HG02938 (cell line): ENCODE measurements at regions not wholly inside any gene's neighbourhood (a gene's known extent, or its start where the extent isn't known, plus 50 kb on each side); places are given as distances from the start of the nearest gene placed in this dataset.
A peak's percentile ranks its signal among the peaks of the same experiment; 100 is the strongest.
"Not testable (repeated sequence)": the region's sequence is repeated elsewhere in the genome, so short reads cannot be mapped to it uniquely, and the experiment has no call there.

Source experiments
- ATAC-seq: cut with Tn5 transposase; IDR thresholded peaks from one replicate; pipeline ENCODE4 v1.9.1; 2021; ENCODE audit warnings: mild to moderate bottlenecking, moderate library complexity; ENCODE audit not compliant: unreplicated experiment

DNA sequence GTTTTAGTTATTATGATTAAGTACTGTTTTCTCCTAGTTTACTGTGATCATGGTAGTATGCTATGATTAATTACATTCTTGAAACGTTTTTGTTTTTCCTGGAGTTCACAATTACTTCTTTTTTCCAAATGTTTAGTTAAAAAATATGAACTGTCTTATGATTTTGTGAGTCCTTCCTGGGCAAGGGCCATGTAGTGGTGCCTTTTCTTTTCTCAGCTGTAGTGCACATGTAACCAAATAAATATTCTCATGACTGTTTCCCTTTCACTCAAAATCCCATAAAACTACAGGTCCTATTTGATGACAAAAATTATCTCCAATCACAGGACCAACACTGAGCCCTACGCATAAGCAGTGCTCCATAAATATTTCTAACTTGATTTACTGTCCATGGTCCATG, 118.9 kb upstream of the EGR2 start:
- no peak for ATAC-seq

DNA sequence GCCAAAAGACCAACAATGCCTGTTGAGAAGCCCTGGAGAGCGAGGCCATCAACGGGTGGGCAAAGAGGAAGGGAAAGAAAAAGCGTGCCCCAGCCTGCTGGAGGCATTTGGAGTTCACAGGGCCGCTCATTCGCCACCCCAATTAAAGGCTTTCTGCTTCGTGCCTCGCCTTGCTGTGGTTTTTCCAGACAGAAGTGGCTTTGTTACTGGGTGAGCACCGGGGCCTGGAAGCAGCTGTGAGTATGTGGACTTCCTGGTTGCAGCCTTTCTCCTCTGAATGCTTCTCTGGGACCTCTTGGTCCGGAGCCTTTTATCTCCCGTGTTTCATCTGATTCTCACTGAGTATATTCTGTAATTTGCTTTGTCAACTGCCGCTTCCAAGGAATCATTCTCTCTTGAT, 118.1 kb upstream of the EGR2 start:
- ATAC-seq = no peak

DNA sequence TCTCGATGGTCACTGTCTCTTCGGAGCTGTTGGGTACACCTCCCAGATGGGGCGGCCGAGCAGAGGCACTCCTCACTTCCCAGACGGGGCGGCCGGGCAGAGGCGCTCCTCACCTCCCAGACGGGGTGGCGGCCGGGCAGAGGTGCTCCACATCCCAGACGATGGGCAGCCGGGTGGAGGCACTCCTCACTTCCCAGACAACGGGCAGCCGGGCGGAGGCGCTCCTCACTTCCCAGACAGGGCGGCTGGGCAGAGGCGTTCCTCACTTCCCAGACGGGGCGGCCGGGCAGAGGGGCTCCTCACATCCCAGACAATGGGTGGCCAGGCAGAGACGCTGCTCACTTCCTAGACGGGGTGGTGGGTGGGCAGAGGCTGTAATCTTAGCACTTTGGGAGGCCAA, 112.6 kb upstream of the EGR2 start:
- ATAC-seq = not testable (repeated sequence)

DNA sequence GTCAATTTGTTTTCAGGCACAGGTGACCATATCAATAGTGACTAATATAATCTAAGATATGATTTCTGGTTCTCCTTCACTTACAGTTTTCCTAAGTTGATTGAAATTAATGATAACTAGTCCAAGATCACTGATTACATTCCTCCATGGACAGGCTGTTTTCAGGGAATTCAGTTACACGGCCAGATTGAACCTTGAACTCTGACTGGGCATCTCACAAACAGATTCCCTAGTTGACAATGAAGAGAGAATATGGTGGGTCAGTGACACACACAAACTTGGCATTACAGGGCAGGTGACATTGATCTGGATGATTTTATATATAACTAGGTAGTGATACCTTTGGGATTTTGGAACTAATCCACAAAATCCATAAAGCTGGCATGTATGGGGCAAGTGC, 110.2 kb upstream of the EGR2 start:
- no peak for ATAC-seq

DNA sequence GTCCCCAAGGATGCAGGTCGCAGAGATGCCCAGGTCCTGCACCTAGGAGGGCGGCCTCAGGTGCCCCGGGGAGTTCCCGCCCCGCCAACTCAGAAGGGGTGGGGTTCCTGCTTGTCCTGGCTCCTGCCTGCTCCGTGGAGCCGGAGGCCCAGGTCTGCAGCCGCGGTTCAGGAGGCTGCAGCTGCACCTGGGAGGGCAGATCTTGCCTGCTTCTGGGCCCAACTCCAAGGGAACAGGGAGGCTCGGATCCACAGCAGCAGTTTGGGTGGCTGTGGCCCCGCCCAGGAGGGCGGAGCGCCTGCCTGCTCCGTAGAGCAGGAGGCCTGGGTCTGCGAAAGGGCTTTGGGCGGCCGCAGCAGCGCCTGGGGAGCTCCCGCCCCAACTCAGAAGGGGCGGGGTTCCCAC, 108.2 kb upstream of the EGR2 start:
- ATAC-seq = no peak

DNA sequence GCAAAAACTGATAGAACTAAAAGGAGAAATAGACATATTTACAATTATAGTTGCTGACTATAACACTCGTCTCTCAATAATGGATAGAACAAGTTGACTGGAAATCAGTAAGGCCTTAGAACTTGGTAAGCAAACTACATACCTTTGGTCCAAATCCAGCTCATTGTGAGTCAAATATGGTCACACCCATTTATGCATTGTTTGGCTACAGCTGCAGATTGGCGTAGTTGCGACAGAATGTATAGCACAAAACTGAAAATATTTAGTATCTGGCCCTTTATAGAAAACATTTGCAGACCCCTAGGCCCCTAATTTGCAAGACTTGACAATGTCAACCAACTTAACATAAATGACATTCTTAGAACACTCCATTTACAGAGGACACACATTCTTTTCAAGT, 103.6 kb upstream of the EGR2 start:
- no peak for ATAC-seq

DNA sequence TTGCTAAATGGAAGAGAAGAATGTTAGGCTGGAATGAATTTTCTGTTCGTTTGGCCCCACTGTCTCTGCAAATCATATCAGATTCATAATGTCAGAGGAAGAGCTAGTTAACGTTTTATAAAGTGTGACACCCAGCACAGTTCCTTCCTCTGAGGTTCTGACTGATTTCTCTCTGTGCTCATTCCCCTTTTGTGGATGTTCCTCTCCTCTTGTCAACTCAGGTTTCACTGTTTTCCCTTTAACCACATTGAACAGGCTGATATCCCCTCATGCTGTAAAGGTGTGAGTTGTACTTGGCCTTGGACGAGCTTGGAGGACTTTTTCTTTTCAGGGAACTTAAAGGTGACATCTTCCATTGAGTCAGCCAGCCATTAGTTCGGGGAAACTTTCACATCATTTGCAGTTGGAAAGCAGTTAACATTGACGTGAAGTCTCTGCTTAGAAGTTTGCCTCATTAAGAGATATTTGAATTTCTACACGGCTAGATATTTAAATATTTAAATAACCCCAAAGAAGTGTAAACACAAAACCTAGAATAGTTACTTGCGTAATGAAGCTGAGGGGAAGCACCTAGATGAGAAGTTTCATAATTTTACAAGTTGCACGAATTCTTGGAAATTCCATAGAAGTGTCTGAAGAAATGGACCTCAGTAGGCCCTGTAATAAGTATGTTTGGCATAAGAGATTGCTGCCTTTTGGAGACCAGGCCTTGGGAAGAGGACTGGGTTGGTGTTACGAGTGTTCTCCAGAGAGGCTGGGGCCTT, 101.5 kb upstream of the EGR2 start:
- ATAC-seq = no peak

DNA sequence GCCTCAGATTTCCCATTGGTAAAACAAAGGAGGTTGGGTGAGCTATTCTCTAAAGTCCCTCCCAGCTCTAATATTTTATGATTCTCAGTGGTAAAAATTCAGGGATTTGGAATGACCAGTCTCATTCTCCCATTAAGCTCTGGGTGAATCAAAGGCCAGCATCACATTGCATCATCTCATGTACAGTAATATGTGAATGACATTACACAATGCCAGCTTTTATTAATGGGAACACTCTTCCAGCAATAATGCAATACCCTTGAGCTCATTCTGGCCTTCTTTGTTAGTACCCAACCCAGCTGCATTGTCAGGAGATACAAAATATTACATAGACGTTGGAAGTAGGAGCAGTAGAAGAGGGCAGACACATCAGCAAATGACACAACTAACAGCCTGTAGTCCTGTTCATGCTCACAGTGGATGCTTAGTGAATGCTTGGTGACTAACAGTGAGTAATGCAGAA, 100.0 kb upstream of the EGR2 start:
- no peak for ATAC-seq

DNA sequence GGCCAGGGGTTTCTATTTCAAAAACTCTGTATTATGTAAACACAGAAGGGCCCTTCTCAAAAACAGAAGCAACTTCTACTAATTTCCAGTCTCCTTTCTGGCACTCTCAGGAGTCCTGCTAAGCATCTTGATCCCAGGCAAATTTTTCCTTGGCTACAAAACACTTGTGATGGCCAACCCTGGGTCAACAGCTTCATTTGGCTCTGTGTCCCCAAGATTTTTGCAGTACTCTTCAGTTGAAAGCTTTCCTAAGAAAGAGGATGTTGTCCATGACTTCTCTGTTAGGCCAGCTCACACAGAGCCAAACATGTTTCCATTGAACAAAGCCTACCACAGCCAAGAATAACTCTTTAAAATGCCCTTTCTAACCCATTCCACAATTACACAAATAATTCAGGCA, 99.0 kb upstream of the EGR2 start:
- ATAC-seq = no peak

DNA sequence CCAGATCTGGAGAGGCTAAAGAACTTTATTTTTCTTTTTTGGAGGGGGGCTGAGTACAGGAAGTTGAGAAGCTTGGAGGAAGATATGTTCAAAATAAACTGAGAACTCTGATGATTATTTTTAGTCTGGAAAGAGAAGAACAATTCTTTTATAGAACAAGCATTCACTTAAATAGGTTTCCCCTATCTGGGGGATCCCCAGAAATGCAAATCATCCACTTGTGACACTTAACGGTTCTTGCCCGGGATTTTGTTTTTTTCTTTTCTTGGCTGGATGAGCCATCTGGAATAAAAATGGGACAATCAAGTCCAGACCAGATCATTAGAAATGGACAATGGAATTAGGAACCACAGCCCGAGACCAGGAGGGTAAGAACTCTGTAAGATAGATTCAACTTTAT, 95.9 kb upstream of the EGR2 start:
- ATAC-seq = no peak

DNA sequence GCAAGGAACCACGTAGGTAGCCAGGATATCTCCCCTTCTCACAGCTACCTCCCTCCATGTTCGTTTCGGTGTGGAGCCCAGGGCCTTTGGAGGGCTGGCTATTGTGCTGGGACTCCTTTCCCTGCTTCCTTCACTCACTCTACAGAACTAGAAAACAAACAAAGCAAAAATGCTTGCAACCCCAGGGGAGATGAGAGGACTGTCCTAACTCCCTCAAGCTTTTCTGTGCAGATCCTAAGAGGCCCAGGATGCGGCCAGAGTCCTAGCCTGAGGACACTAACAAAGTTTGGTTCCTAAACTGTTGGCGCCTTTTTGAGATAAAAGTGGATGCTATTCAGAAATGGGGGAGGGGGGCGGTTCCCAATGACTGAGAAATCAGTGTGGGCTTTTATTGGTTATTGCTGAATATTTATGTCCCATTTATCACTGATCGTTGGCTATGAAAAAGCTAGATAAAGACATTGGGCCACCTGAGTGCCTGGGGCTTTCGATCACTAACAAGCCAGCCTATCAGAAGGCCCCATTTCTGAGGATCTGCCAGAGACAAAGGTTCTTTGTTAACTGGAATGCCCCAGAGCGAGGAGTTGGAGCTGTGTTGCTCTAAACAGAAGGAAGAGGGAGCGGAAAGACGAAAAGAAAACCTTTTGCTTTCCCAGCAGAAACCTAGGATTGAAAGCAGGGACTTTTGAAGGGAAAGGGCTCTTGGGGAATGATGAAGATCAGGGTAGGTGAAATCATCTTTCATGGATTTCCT, 95.2 kb upstream of the EGR2 start:
- ATAC-seq = no peak

DNA sequence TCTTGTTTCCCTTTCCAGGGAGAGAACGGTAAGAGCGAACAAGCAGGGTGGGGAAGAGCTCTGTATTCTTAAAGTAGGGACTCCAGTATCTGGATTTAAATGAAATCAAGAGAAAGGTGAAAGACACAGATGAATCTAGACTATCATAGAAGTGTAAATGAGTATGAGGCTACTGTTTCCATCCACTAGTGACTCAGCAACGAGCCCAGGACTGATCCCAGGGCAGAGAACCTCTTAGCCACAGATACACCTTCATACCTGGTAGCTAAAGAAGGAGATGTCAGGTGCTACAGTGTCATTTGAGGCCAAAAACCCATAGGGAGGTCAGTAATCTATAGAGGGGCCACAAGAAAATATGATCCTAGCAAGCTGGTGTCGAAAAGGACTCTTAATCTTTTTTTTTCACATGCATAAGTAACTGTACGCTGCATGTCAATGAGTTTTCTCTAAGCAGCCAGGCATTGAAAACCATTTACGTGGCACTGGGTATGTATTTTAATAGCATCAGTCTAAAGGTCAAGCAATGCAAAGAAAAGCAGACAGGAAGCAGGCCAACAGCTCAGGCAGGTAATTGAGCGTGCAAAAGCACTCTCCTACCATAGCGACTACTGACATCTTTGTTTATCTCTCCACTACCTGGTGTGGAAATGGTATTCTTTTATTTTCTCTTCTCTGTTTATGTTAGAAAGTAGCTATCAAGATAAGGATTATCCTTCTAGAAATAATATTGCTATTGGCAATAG, 91.5 kb upstream of the EGR2 start:
- ATAC-seq = peak; percentile 63

DNA sequence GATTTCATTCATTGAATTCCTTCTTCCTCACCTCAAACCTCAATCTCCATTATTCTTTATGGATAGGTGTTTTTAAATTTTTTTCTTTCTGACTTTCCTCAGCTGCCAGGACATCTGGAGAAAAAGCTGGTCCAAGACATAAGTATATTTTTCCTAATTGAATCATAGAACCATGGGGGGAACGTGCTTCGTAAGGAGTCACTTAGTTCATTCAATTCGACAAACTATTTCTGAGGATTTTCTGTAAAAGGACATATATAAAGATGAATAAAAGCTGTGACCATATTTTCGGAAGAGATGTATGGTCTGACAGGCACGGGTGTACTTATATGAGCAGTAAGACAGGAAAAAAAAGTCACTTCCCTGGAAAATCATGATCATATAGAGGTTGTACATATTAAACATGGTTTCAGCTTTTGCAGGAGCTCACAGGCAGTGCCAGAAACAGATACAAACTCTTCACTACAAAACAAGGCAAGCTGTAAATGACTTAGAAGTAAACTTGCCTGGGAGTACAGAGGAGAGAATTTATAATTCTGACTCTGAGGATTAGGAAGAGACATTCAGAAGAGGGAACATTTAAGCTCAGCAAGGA, 88.2 kb upstream of the EGR2 start:
- no peak for ATAC-seq

DNA sequence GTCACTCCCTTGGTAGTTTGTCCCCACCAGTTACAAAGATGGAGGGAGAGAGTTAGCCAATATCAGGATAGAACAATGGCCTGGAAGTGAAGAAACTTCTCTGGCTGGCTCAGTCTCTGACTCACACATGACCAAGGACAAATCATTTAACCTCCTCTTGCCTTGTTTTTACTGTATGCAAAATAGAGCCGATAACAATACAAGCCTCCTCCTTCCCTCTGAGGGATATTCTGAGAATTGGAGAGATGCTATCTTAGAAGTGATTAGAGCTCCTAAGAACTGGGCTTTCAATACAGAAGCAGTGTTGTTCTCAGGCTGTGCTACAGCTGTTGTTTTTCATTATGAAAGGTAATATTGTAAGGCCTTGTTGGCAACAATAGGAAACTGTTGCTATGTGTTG, 87.7 kb upstream of the EGR2 start:
- no peak for ATAC-seq

DNA sequence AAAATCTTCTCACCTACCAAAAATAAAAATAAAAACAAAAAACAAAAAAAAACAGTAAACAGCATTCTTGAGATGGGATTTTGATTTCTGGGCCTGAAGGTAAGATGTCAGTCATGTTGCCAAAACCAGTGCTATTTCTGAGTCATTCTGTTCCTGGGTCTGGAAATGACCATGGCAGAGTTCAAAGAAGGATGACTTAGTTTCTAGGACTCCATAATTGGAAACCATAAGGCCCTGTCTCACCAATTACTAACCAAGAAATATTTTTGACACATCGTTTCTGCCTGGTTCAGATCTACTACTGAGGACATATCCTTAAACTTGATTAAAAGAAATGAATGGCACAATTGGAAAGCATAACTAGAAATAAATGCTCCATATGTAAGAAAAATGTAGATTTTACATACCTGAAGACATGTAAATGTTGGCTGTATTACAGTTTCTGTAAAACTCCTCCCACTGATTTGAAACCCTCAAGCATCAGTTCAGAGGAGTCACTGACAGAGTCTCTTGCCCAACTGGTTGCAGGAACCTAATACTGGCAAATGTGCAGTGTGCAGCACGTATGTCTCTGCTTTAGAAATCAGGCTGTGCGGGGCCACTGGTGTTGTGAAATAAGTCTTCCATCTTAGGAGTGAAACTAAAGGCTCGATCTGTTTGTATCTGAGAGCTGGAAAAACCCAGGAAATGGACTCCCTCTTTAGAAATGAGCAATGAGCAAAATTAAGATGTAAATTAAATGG, 84.8 kb upstream of the EGR2 start:
- ATAC-seq = no peak

DNA sequence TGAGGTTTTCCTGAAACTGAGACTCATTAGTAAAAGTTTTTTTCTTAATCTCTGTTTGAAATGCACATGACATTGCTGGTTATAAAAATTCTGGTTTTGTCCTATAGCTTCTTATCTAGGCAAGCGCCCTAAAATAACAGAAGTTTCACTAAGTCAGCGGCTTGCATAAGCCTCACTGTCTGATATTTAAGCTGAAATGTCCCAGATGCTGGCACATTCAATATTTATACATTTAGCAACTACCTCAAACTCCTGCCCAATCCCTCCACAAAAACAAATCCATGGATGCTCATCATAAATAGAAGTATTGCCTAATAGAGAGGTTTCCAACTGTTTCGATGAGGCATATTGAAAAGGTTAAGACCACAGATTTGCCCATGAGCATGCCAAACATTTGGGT, 83.1 kb upstream of the EGR2 start:
- ATAC-seq = no peak

DNA sequence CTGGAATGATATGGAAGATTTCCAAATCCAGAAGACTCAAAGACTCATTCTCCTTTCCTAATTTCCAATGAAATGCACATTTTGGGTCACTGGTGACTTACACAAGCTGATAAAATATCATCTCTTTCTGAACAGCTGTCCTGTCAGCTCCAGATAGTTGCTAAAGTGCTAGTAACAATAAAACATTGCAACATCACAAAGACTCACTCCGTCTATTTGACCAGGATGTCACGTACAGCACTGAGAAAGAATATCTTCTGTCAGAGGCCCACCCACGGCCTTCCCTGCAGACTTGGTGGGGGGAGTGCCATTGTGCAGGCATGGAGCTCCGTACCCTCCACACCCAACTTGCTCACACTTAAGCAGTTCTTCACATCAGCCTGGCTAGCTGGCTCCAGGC, 78.9 kb upstream of the EGR2 start:
- no peak for ATAC-seq

DNA sequence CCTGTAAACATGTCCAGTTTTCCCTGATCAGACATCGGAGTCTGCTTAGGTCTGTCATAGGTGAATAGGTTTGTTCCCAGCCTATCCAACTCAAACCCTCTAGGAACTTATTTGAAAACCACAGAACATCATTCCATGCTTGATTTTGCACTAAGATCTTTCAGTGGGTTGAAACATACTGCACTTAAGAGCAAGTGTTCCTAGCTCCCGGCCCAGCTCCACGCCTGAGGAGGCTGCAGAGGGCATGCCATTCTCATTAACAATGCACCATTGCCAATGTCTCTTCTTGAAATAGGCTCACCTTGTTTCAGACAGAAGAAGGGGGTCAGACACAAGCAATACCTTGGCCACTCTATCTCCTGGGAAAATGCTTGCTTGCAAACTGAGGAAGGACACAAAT, 78.0 kb upstream of the EGR2 start:
- no peak for ATAC-seq

DNA sequence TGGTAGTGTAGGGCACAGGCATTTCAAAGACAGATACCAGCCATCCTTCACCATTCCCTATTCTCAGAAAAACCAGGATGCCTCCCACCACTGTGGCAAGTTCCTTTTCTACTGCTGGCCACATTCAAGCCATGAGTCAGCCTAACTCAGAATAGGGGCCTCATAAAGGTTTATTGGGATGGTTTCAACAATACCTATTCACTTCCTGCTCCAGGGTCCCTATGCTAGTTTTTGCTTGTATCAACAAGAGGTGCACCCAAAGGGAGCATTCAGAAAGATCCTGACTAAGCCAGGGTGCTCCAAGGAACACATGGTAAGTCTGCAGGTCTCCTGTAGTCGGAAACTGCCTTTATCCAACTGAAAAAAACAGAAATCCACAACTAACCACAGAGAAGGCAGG, 76.9 kb upstream of the EGR2 start:
- ATAC-seq = no peak

DNA sequence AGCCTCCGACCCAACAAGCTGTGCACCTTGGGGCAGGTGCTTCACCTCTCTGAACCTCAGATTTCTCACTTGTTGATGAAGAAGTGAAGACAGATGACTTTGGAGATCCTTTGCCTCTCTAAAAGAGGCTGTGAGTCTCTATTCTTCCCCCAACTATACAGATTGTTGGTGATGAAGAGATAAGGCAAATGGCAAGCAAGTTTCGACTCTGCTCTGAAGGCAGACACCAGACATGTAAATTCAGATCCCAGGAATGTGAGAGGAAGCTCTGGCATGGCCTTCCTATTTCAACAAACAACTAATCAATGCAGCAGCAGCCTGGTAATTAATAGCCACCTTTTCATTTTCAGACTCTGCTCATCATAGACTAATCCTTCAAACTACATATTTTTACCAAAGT, 74.2 kb upstream of the EGR2 start:
- ATAC-seq = no peak

DNA sequence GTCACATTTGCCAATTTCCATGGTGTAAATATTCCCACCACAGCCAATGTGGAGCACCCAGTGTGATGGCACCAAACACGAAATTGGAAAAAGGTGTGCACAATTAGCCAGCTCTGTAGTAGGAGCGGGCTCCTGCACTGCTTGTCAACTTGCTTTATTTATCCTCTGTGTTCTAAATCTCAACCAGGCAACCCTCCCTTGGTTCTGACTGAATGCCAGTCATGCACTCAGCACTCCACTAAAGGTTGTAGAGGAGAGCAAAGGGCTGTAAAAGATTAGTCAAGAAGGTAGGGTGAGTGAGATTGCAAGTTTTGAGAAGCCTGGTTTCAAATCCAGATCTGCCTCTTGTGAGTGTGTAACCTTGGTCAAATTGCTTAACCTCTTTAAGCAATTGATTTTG, 71.5 kb upstream of the EGR2 start:
- ATAC-seq = no peak
